H1 (cell line): ENCODE measurements at regions not wholly inside any gene's neighbourhood (a gene's known extent, or its start where the extent isn't known, plus 50 kb on each side); places are given as distances from the start of the nearest gene placed in this dataset.

Experiments used
- ASH2L ChIP-seq: fragments of 200-600, 300-600 bp; sonication (generic); IDR thresholded peaks from one replicate; pipeline ENCODE4 v1.7.1; 2017; ENCODE audit warnings: low read length
- CHD7 ChIP-seq: fragments of 300-600 bp; sonication (generic); IDR thresholded peaks from 2 replicates; pipeline ENCODE4 v1.7.1; 2012; ENCODE audit warnings: low read length, moderate library complexity, mild to moderate bottlenecking, inconsistent platforms; ENCODE audit not compliant: insufficient replicate concordance
- CREB1 ChIP-seq: IDR thresholded peaks from 2 replicates; pipeline ENCODE4 v1.6.1; 2012; ENCODE audit warnings: inconsistent platforms

DNA sequence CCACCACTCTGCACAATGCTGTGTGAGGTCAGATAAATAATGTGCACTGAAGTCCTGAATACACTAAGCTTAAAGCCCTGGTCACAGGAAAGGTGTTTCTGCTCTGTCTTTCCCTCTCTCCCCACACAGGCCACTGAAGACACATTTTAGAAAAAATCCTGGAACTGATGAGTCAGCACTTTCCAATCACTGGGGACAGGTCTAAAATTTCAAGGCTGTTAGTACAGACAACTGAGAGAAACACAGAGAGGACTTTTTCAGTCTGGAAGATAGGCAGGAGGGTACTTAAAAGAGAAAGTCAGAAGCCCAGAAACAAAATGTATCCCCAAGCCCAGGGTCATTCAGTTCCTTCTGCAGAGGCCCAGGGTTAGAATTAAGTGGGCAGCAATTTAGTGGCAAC lies 333.9 kb upstream of the CCDC196 start (continued):
- TF ChIP-seq CHD7 (no peak), CREB1 (no peak), ASH2L (no peak)
